ENCODE measurements at regions not wholly inside any gene's neighbourhood (a gene's known extent, or its start where the extent isn't known, plus 50 kb on each side); places are given as distances from the start of the nearest gene placed in this dataset.

- no peaks in the 10 kb centered on the region for H3K27me3 Mint-ChIP-seq (ENCODE audit: unreplicated experiment)
These were observed 235.0 kb downstream of the MTERF1 start for GRCh38 chr7:91645542-91645941.

GRCh38 chr7:91651986-91652385, 228.5 kb downstream of the MTERF1 start:
- H3K27ac Mint-ChIP-seq (ENCODE audit: unreplicated experiment) = no peak overlapping the region
- CTCF ChIA-PET = no interaction called here

More at GRCh38 chr7:91645542-91645941, 235.0 kb downstream of the MTERF1 start:
- H3K36me3 Mint-ChIP-seq (ENCODE audit: insufficient read depth, unreplicated experiment) = no peaks in the 10 kb centered on the region
- H3K4me3 Mint-ChIP-seq (ENCODE audit: low read depth, unreplicated experiment) = no peak overlapping the region
- TF ChIP-seq CTCF (IDR thresholded peaks at IDR 0.05; ENCODE audit: unreplicated experiment) = no peak
- H3K27ac Mint-ChIP-seq (ENCODE audit: unreplicated experiment) = no peak overlapping the region
- CTCF ChIA-PET = no interaction called here
- H3K4me1 Mint-ChIP-seq (ENCODE audit: low read depth, unreplicated experiment) = no peaks in the 10 kb centered on the region
- intact Hi-C loops (cut with micrococcal nuclease; ENCODE audit: unreplicated experiment) = no loop called here
- no TSS peak for BruUV-seq (replicated peaks)
- DNase-seq = no peak
- no peaks in the 10 kb centered on the region for H3K9me3 Mint-ChIP-seq (ENCODE audit: low read depth, unreplicated experiment)

DNA sequence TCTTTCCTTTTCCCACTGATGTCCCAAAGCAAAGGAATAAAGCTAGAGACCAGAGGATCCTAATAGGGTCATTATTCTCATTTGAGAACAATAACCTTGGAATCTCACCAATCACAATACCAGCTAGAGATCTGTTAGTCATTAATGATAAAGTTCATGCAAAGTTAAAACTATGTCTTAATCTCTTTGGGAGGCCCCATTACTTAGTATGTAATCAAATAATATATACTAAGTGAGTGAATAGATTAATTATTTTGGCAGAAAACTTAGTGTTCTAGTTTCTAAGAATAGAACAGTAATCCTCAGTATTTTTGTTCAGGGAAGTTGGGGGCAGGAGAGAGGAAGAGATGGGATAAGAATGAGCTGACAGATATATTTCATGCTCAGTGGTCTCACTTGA, 227.2 kb downstream of the MTERF1 start:
- peaks cover 21% of the 10 kb centered on the region for H3K27me3 Mint-ChIP-seq (ENCODE audit: unreplicated experiment)
- H3K36me3 Mint-ChIP-seq (ENCODE audit: insufficient read depth, unreplicated experiment) = no peaks in the 10 kb centered on the region
- TF ChIP-seq CTCF (IDR thresholded peaks at IDR 0.05; ENCODE audit: unreplicated experiment) = no peak
- H3K9me3 Mint-ChIP-seq (ENCODE audit: low read depth, unreplicated experiment) = no peaks in the 10 kb centered on the region
- BruUV-seq (replicated peaks) = no TSS peak
- H3K4me3 Mint-ChIP-seq (ENCODE audit: low read depth, unreplicated experiment) = no peak overlapping the region
- CTCF ChIA-PET = no interaction called here
- H3K4me1 Mint-ChIP-seq (ENCODE audit: low read depth, unreplicated experiment) = no peaks in the 10 kb centered on the region
- no peak overlapping the region for H3K27ac Mint-ChIP-seq (ENCODE audit: unreplicated experiment)
- intact Hi-C loops (cut with micrococcal nuclease; ENCODE audit: unreplicated experiment) = no loop called here
- no peak for DNase-seq

More at GRCh38 chr7:91651986-91652385, 228.5 kb downstream of the MTERF1 start:
- no peak overlapping the region for H3K4me3 Mint-ChIP-seq (ENCODE audit: low read depth, unreplicated experiment)
- no peak for TF ChIP-seq CTCF (IDR thresholded peaks at IDR 0.05; ENCODE audit: unreplicated experiment)
- no peak for DNase-seq
- no peaks in the 10 kb centered on the region for H3K9me3 Mint-ChIP-seq (ENCODE audit: low read depth, unreplicated experiment)
- no TSS peak for BruUV-seq (replicated peaks)
- H3K4me1 Mint-ChIP-seq (ENCODE audit: low read depth, unreplicated experiment) = no peaks in the 10 kb centered on the region
- intact Hi-C loops (cut with micrococcal nuclease; ENCODE audit: unreplicated experiment) = no loop called here
- H3K36me3 Mint-ChIP-seq (ENCODE audit: insufficient read depth, unreplicated experiment) = no peaks in the 10 kb centered on the region
- H3K27me3 Mint-ChIP-seq (ENCODE audit: unreplicated experiment) = peaks cover 21% of the 10 kb centered on the region

DNA sequence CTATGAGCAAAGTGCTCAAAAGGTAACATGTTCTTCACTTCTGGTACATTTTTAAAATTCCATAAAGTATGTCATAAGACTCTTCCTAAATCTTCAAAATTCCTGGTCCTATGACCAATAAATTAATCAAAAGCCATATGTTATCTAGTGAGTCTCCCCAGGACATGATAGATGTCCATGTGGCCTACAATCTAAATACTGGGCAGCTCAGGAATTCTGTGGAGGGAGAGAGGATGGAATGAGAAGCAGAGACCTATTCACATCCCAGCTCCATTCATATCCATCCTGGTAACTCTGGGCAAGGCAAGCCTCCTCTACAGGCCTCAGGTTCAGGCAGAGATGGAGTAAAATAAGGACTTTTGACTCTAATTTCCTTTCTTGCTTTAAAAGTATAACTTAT, 224.8 kb downstream of the MTERF1 start:
- no peak for TF ChIP-seq CTCF (IDR thresholded peaks at IDR 0.05; ENCODE audit: unreplicated experiment)
- intact Hi-C loops (cut with micrococcal nuclease; ENCODE audit: unreplicated experiment) = no loop called here
- Mint-ChIP-seq H3K27me3 (ENCODE audit: unreplicated experiment) (peaks cover 21% of the 10 kb centered on the region), H3K9me3 (ENCODE audit: low read depth, unreplicated experiment) (no peaks in the 10 kb centered on the region), H3K27ac (ENCODE audit: unreplicated experiment) (no peak overlapping the region), H3K4me1 (ENCODE audit: low read depth, unreplicated experiment) (no peaks in the 10 kb centered on the region), H3K4me3 (ENCODE audit: low read depth, unreplicated experiment) (no peak overlapping the region), H3K36me3 (ENCODE audit: insufficient read depth, unreplicated experiment) (no peaks in the 10 kb centered on the region)
- BruUV-seq (replicated peaks) = no TSS peak
- CTCF ChIA-PET = interaction anchor here (0.6 kb wide), 1 partner anchor 802 kb away, joined by 3 read pairs; no protein-coding TSS in a partner anchor
- no peak for DNase-seq
